Mucosa of stomach (tissue), 1 donor: ENCODE measurements at regions not wholly inside any gene's neighbourhood (a gene's known extent, or its start where the extent isn't known, plus 50 kb on each side); places are given as distances from the start of the nearest gene placed in this dataset.

Experiments
- H3K27me3 ChIP-seq: one replicate; pipeline ENCODE4 v1.7.0; 2013; ENCODE audit warnings: mild to moderate bottlenecking, low read length; ENCODE audit not compliant: control insufficient read depth, insufficient read depth
- H3K36me3 ChIP-seq: one replicate; pipeline ENCODE4 v1.7.0; 2013; ENCODE audit warnings: low read length; ENCODE audit not compliant: control insufficient read depth, insufficient read depth
- H3K4me1 ChIP-seq: one replicate; pipeline ENCODE4 v1.7.0; 2013; ENCODE audit warnings: mild to moderate bottlenecking, low read length; ENCODE audit not compliant: control insufficient read depth, insufficient read depth
- H3K4me3 ChIP-seq: one replicate; pipeline ENCODE4 v1.7.0; 2013; ENCODE audit warnings: low read length
- H3K9ac ChIP-seq: one replicate; pipeline ENCODE4 v1.7.0; 2013; ENCODE audit warnings: mild to moderate bottlenecking, low read length, moderate library complexity
- H3K9me3 ChIP-seq: one replicate; pipeline ENCODE4 v1.7.0; 2013; ENCODE audit warnings: mild to moderate bottlenecking, low read length, moderate library complexity; ENCODE audit not compliant: control insufficient read depth
- donor health status: Pancreatic carcinoma.

GRCh38 chrX:69018416-69019072 lies 146.7 kb downstream of the PJA1 start:
- H3K9ac ChIP-seq = no peak overlapping the region
- H3K36me3 ChIP-seq = no peaks in the 10 kb centered on the region
- no peaks in the 10 kb centered on the region for H3K9me3 ChIP-seq
- no peak overlapping the region for H3K4me3 ChIP-seq
- H3K27me3 ChIP-seq = no peaks in the 10 kb centered on the region
- H3K4me1 ChIP-seq = no peaks in the 10 kb centered on the region

- H3K9ac ChIP-seq = no peak overlapping the region
- H3K36me3 ChIP-seq = no peaks in the 10 kb centered on the region
- no peak overlapping the region for H3K4me3 ChIP-seq
- no peaks in the 10 kb centered on the region for H3K27me3 ChIP-seq
- no peaks in the 10 kb centered on the region for H3K4me1 ChIP-seq
- no peaks in the 10 kb centered on the region for H3K9me3 ChIP-seq
These were observed 148.8 kb downstream of the PJA1 start for GRCh38 chrX:69016293-69016941.

GRCh38 chrX:69015564-69016292 lies 149.5 kb downstream of the PJA1 start:
- H3K9me3 ChIP-seq = no peaks in the 10 kb centered on the region
- H3K27me3 ChIP-seq = no peaks in the 10 kb centered on the region
- no peak overlapping the region for H3K4me3 ChIP-seq
- H3K4me1 ChIP-seq = no peaks in the 10 kb centered on the region
- H3K36me3 ChIP-seq = no peaks in the 10 kb centered on the region
- H3K9ac ChIP-seq = no peak overlapping the region

GRCh38 chrX:69015156-69015555 lies 150.1 kb downstream of the PJA1 start:
- no peaks in the 10 kb centered on the region for H3K36me3 ChIP-seq
- H3K27me3 ChIP-seq = no peaks in the 10 kb centered on the region
- H3K4me3 ChIP-seq = no peak overlapping the region
- no peaks in the 10 kb centered on the region for H3K9me3 ChIP-seq
- no peaks in the 10 kb centered on the region for H3K4me1 ChIP-seq
- H3K9ac ChIP-seq = no peak overlapping the region

- Histone ChIP-seq H3K9ac (no peak overlapping the region), H3K4me3 (no peak overlapping the region), H3K27me3 (no peaks in the 10 kb centered on the region), H3K9me3 (no peaks in the 10 kb centered on the region), H3K4me1 (no peaks in the 10 kb centered on the region), H3K36me3 (no peaks in the 10 kb centered on the region)
These were observed 151.1 kb downstream of the PJA1 start for GRCh38 chrX:69014200-69014599.

- no peaks in the 10 kb centered on the region for H3K9me3 ChIP-seq
- H3K27me3 ChIP-seq = no peaks in the 10 kb centered on the region
- no peak overlapping the region for H3K4me3 ChIP-seq
These were observed 154.9 kb downstream of the PJA1 start for GRCh38 chrX:69010339-69010738.

GRCh38 chrX:69000877-69001276 lies 164.4 kb downstream of the PJA1 start:
- H3K4me1 ChIP-seq = peaks cover 37% of the 10 kb centered on the region
- no peaks in the 10 kb centered on the region for H3K27me3 ChIP-seq
- no peak overlapping the region for H3K9ac ChIP-seq
- no peaks in the 10 kb centered on the region for H3K9me3 ChIP-seq
- H3K4me3 ChIP-seq = no peak overlapping the region
- no peaks in the 10 kb centered on the region for H3K36me3 ChIP-seq

More at GRCh38 chrX:69010339-69010738, 154.9 kb downstream of the PJA1 start:
- H3K9ac ChIP-seq = no peak overlapping the region
- H3K4me1 ChIP-seq = no peaks in the 10 kb centered on the region
- H3K36me3 ChIP-seq = no peaks in the 10 kb centered on the region

- no peak overlapping the region for H3K9ac ChIP-seq
- H3K4me1 ChIP-seq = peaks cover 46% of the 10 kb centered on the region
- H3K9me3 ChIP-seq = no peaks in the 10 kb centered on the region
- no peaks in the 10 kb centered on the region for H3K27me3 ChIP-seq
- H3K4me3 ChIP-seq = no peak overlapping the region
- no peaks in the 10 kb centered on the region for H3K36me3 ChIP-seq
These were observed 165.3 kb downstream of the PJA1 start for GRCh38 chrX:68999931-69000330.

GRCh38 chrX:68999356-68999755 lies 165.9 kb downstream of the PJA1 start:
- H3K4me1 ChIP-seq = peaks cover 52% of the 10 kb centered on the region

GRCh38 chrX:68998716-68999115 lies 166.5 kb downstream of the PJA1 start:
- H3K4me3 ChIP-seq = no peak overlapping the region
- no peaks in the 10 kb centered on the region for H3K36me3 ChIP-seq
- no peaks in the 10 kb centered on the region for H3K27me3 ChIP-seq
- peaks cover 57% of the 10 kb centered on the region for H3K4me1 ChIP-seq
- no peak overlapping the region for H3K9ac ChIP-seq
- no peaks in the 10 kb centered on the region for H3K9me3 ChIP-seq

More at GRCh38 chrX:68999356-68999755, 165.9 kb downstream of the PJA1 start:
- no peaks in the 10 kb centered on the region for H3K9me3 ChIP-seq
- H3K4me3 ChIP-seq = no peak overlapping the region
- no peaks in the 10 kb centered on the region for H3K27me3 ChIP-seq
- H3K9ac ChIP-seq = no peak overlapping the region
- H3K36me3 ChIP-seq = no peaks in the 10 kb centered on the region

- H3K9me3 ChIP-seq = no peaks in the 10 kb centered on the region
- H3K9ac ChIP-seq = no peak overlapping the region
- H3K4me1 ChIP-seq = peaks cover 63% of the 10 kb centered on the region
- H3K4me3 ChIP-seq = no peak overlapping the region
- H3K36me3 ChIP-seq = no peaks in the 10 kb centered on the region
- no peaks in the 10 kb centered on the region for H3K27me3 ChIP-seq
These were observed 167.3 kb downstream of the PJA1 start for GRCh38 chrX:68997911-68998310.

- Histone ChIP-seq H3K36me3 (no peaks in the 10 kb centered on the region), H3K4me1 (peaks cover 67% of the 10 kb centered on the region), H3K4me3 (no peak overlapping the region), H3K9me3 (no peaks in the 10 kb centered on the region), H3K27me3 (no peaks in the 10 kb centered on the region), H3K9ac (no peak overlapping the region)
These were observed 167.7 kb downstream of the PJA1 start for GRCh38 chrX:68997511-68997910.
